ENCODE measurements at regions not wholly inside any gene's neighbourhood (a gene's known extent, or its start where the extent isn't known, plus 50 kb on each side); places are given as distances from the start of the nearest gene placed in this dataset.

DNA sequence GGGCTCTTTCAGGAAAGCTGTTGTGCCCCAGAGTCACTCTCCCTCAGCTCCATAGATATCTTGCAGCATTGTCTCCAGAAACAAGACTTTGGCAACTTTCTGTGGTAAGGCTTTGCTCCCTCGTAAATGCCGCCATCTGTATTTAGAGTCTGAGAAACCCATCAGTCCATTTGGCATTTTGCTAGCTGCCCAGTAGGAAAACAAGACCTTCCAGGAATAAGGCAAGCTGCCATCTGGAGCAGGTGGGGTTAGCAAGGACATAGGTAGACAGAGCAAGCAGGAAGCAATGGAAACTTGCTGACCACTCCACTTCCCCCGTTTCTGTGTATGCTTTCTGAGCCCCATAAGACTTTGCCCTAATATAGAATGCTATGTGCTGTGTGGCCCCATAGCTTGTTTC is 131.9 kb downstream of the SPATA19 start:
- TF ChIP-seq, protein P1, sequence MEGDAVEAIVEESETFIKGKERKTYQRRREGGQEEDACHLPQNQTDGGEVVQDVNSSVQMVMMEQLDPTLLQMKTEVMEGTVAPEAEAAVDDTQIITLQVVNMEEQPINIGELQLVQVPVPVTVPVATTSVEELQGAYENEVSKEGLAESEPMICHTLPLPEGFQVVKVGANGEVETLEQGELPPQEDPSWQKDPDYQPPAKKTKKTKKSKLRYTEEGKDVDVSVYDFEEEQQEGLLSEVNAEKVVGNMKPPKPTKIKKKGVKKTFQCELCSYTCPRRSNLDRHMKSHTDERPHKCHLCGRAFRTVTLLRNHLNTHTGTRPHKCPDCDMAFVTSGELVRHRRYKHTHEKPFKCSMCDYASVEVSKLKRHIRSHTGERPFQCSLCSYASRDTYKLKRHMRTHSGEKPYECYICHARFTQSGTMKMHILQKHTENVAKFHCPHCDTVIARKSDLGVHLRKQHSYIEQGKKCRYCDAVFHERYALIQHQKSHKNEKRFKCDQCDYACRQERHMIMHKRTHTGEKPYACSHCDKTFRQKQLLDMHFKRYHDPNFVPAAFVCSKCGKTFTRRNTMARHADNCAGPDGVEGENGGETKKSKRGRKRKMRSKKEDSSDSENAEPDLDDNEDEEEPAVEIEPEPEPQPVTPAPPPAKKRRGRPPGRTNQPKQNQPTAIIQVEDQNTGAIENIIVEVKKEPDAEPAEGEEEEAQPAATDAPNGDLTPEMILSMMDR (conservative IDR thresholded peaks at IDR 0.05), result no peak
- no peak for TF ChIP-seq ZFX (IDR thresholded peaks at IDR 0.05)

Data from C4-2B (cell line).